HUES64 (cell line): ENCODE measurements at regions not wholly inside any gene's neighbourhood (a gene's known extent, or its start where the extent isn't known, plus 50 kb on each side); places are given as distances from the start of the nearest gene placed in this dataset.

Experiments used
- H3K27ac ChIP-seq: 2 replicates; pipeline ENCODE4 v1.7.0; 2013; ENCODE audit warnings: low read depth, low read length, inconsistent platforms
- H3K27me3 ChIP-seq: 2 replicates; pipeline ENCODE4 v1.6.1; 2013; ENCODE audit warnings: mild to moderate bottlenecking, low read length; ENCODE audit not compliant: insufficient read depth
- H3K36me3 ChIP-seq: 2 replicates; pipeline ENCODE4 v1.6.1; 2013; ENCODE audit warnings: mild to moderate bottlenecking, low read length; ENCODE audit not compliant: insufficient read depth
- H3K4me1 ChIP-seq: 2 replicates; pipeline ENCODE4 v1.6.1; 2013; ENCODE audit warnings: mild to moderate bottlenecking, low read length, moderate library complexity; ENCODE audit not compliant: insufficient read depth
- H3K4me3 ChIP-seq: 2 replicates; pipeline ENCODE4 v1.5.1; 2013; ENCODE audit warnings: mild to moderate bottlenecking, low read length, moderate library complexity
- H3K9ac ChIP-seq: 2 replicates; pipeline ENCODE4 v1.6.1; 2013; ENCODE audit warnings: mild to moderate bottlenecking, low read depth, low read length
- H3K9me3 ChIP-seq: 2 replicates; pipeline ENCODE4 v1.6.1; 2013; ENCODE audit warnings: low read depth, low read length; ENCODE audit not compliant: insufficient read depth
- WGBS: fragments of 150-250, 120-280 bp; methylation state at CpG from one replicate; pipeline ENCODE4 v1.1.7; 2013; ENCODE audit warnings: missing lambda C conversion rate; 5-methylcytosine and 5-hydroxymethylcytosine counted together

- Histone ChIP-seq H3K36me3 (no peaks in the 10 kb centered on the region), H3K27ac (no peak overlapping the region), H3K27me3 (no peaks in the 10 kb centered on the region), H3K4me3 (no peak overlapping the region), H3K9ac (no peak overlapping the region), H3K9me3 (no peaks in the 10 kb centered on the region), H3K4me1 (peaks cover 50% of the 10 kb centered on the region)
- 98% methylated on average over 3 of the region's 3 CpGs for WGBS
Observed at GRCh38 chr9:24488896-24489295, 56.8 kb downstream of the IZUMO3 start.

- Histone ChIP-seq H3K9me3 (no peaks in the 10 kb centered on the region), H3K4me1 (peaks cover 54% of the 10 kb centered on the region), H3K27me3 (no peaks in the 10 kb centered on the region), H3K27ac (no peak overlapping the region), H3K4me3 (no peak overlapping the region), H3K36me3 (no peaks in the 10 kb centered on the region), H3K9ac (no peak overlapping the region)
- no CpG with 5 or more reads among the region's 1 CpG for WGBS
Observed at GRCh38 chr9:24487946-24488345, 57.8 kb downstream of the IZUMO3 start.

GRCh38 chr9:24487250-24487861 lies 58.3 kb downstream of the IZUMO3 start:
- Histone ChIP-seq H3K4me1 (peaks cover 54% of the 10 kb centered on the region), H3K9ac (no peak overlapping the region)
- 68% methylated on average over 3 of the region's 3 CpGs for WGBS

GRCh38 chr9:24479361-24480059 lies 66.2 kb downstream of the IZUMO3 start:
- peak overlapping the region; percentile 47; the same call in 1 of the 2 replicates for H3K27ac ChIP-seq
- peaks cover 32% of the 10 kb centered on the region for H3K4me1 ChIP-seq
- WGBS: 72% methylated on average over 6 of the region's 6 CpGs
- H3K36me3 ChIP-seq: no peaks in the 10 kb centered on the region
- no peak overlapping the region for H3K9ac ChIP-seq
- no peaks in the 10 kb centered on the region for H3K9me3 ChIP-seq
- H3K27me3 ChIP-seq: no peaks in the 10 kb centered on the region
- no peak overlapping the region for H3K4me3 ChIP-seq

More at GRCh38 chr9:24487250-24487861, 58.3 kb downstream of the IZUMO3 start:
- H3K36me3 ChIP-seq: no peaks in the 10 kb centered on the region
- no peak overlapping the region for H3K4me3 ChIP-seq
- H3K9me3 ChIP-seq: no peaks in the 10 kb centered on the region
- H3K27me3 ChIP-seq: no peaks in the 10 kb centered on the region
- peak overlapping the region; percentile 38; the same call in 1 of the 2 replicates for H3K27ac ChIP-seq

- H3K27ac ChIP-seq: peak overlapping the region; percentile 1
Observed at GRCh38 chr9:24464319-24464951, 81.3 kb downstream of the IZUMO3 start.

GRCh38 chr9:24462951-24463350 lies 82.7 kb downstream of the IZUMO3 start:
- H3K4me3 ChIP-seq: no peak overlapping the region
- no peak overlapping the region for H3K27ac ChIP-seq
- no peak overlapping the region for H3K9ac ChIP-seq
- no peaks in the 10 kb centered on the region for H3K9me3 ChIP-seq
- no peaks in the 10 kb centered on the region for H3K27me3 ChIP-seq
- no peaks in the 10 kb centered on the region for H3K36me3 ChIP-seq
- H3K4me1 ChIP-seq: peaks cover 21% of the 10 kb centered on the region
- WGBS: 98% methylated on average over 3 of the region's 4 CpGs

More at GRCh38 chr9:24464319-24464951, 81.3 kb downstream of the IZUMO3 start:
- Histone ChIP-seq H3K4me1 (peaks cover 21% of the 10 kb centered on the region), H3K27me3 (no peaks in the 10 kb centered on the region), H3K9me3 (no peaks in the 10 kb centered on the region), H3K4me3 (no peak overlapping the region), H3K9ac (no peak overlapping the region), H3K36me3 (no peaks in the 10 kb centered on the region)
- 79% methylated on average over 2 of the region's 2 CpGs for WGBS

- H3K27ac ChIP-seq: no peak overlapping the region
- 95% methylated on average over 5 of the region's 5 CpGs for WGBS
- peaks cover 18% of the 10 kb centered on the region for H3K4me1 ChIP-seq
- no peaks in the 10 kb centered on the region for H3K9me3 ChIP-seq
- H3K36me3 ChIP-seq: no peaks in the 10 kb centered on the region
- no peaks in the 10 kb centered on the region for H3K27me3 ChIP-seq
- no peak overlapping the region for H3K9ac ChIP-seq
- H3K4me3 ChIP-seq: no peak overlapping the region
Observed at GRCh38 chr9:24460781-24461180, 84.9 kb downstream of the IZUMO3 start.

GRCh38 chr9:24459953-24460352 lies 85.7 kb downstream of the IZUMO3 start:
- Histone ChIP-seq H3K27ac (no peak overlapping the region), H3K36me3 (no peaks in the 10 kb centered on the region), H3K9ac (no peak overlapping the region), H3K4me3 (no peak overlapping the region), H3K4me1 (peaks cover 10% of the 10 kb centered on the region), H3K27me3 (no peaks in the 10 kb centered on the region), H3K9me3 (no peaks in the 10 kb centered on the region)
- 91% methylated on average over 1 of the region's 1 CpG for WGBS

- H3K27ac ChIP-seq: no peak overlapping the region
- H3K9me3 ChIP-seq: no peaks in the 10 kb centered on the region
- no peaks in the 10 kb centered on the region for H3K36me3 ChIP-seq
- no peaks in the 10 kb centered on the region for H3K27me3 ChIP-seq
- no peaks in the 10 kb centered on the region for H3K4me1 ChIP-seq
- 97% methylated on average over 2 of the region's 2 CpGs for WGBS
- H3K9ac ChIP-seq: no peak overlapping the region
- H3K4me3 ChIP-seq: no peak overlapping the region
Observed at GRCh38 chr9:24451346-24451745, 94.4 kb downstream of the IZUMO3 start.

- Histone ChIP-seq H3K36me3 (no peaks in the 10 kb centered on the region), H3K9me3 (no peaks in the 10 kb centered on the region), H3K4me1 (no peaks in the 10 kb centered on the region), H3K9ac (no peak overlapping the region), H3K4me3 (no peak overlapping the region), H3K27ac (no peak overlapping the region), H3K27me3 (no peaks in the 10 kb centered on the region)
- 92% methylated on average over 1 of the region's 1 CpG for WGBS
Observed at GRCh38 chr9:24449976-24450375, 95.7 kb downstream of the IZUMO3 start.

GRCh38 chr9:24439456-24439855 lies 106.2 kb downstream of the IZUMO3 start:
- Histone ChIP-seq H3K4me1 (peaks cover 10% of the 10 kb centered on the region), H3K9ac (no peak overlapping the region), H3K27me3 (no peaks in the 10 kb centered on the region), H3K36me3 (no peaks in the 10 kb centered on the region), H3K4me3 (no peak overlapping the region), H3K27ac (no peak overlapping the region), H3K9me3 (no peaks in the 10 kb centered on the region)
